H1 (cell line): ENCODE measurements at regions not wholly inside any gene's neighbourhood (a gene's known extent, or its start where the extent isn't known, plus 50 kb on each side); places are given as distances from the start of the nearest gene placed in this dataset.
A peak's percentile ranks its signal among the peaks of the same experiment; 100 is the strongest.

ENCODE experiments used
- ATF2 ChIP-seq: IDR thresholded peaks from 2 replicates; pipeline ENCODE4 v1.6.1; 2012; ENCODE audit warnings: low read length, inconsistent platforms
- ATF3 ChIP-seq: IDR thresholded peaks from 2 replicates; pipeline ENCODE4 v1.6.1; 2011; ENCODE audit warnings: low read depth, mild to moderate bottlenecking, low read length; ENCODE audit not compliant: insufficient read depth
- CTCF ChIP-seq, 3 experiments: IDR thresholded peaks; 1 replicate in 2 of 3; 2 replicates in 1 of 3; pipeline versions ENCODE4 v1.5.1 to v1.6.1; 2011; ENCODE audit warnings: low read length in 3 of 3, mild to moderate bottlenecking in 3 of 3, inconsistent platforms in 2 of 3, low read depth in 1 of 3, moderate library complexity in 1 of 3; ENCODE audit not compliant: insufficient read depth in 1 of 3; ENCODE audit errors: control extremely low read depth in 1 of 3
- HDAC6 ChIP-seq: IDR thresholded peaks from one replicate; pipeline ENCODE4 v1.7.1; 2012; ENCODE audit warnings: low read depth, mild to moderate bottlenecking, inconsistent platforms, low read length, moderate library complexity
- SUZ12 ChIP-seq: fragments of 200-600 bp; sonication (generic); IDR thresholded peaks from 2 replicates; pipeline ENCODE4 v1.6.1; 2012; ENCODE audit warnings: mild to moderate bottlenecking, inconsistent platforms, low read length, moderate library complexity, mixed read lengths
- TAF1 ChIP-seq: IDR thresholded peaks from 2 replicates; pipeline ENCODE4 v1.6.1; 2011; ENCODE audit warnings: mild to moderate bottlenecking, low read depth, low read length

GRCh38 chr2:221018262-221018661 lies 553.8 kb downstream of the EPHA4 start:
- TF ChIP-seq SUZ12 (no peak), CTCF (IDR thresholded peaks at IDR 0.05; ENCODE audit: control extremely low read depth in 1 of 3, insufficient read depth in 1 of 3, low read depth in 1 of 3, low read length in 3 of 3) (peak in 1 of 3 experiments; percentile 23; a peak in 1 of 4 replicates), HDAC6 (no peak), ATF3 (no peak), TAF1 (no peak), ATF2 (no peak)
